OCI-LY7 (cell line): ENCODE measurements at regions not wholly inside any gene's neighbourhood (a gene's known extent, or its start where the extent isn't known, plus 50 kb on each side); places are given as distances from the start of the nearest gene placed in this dataset.

Experiments
- EZH2phosphoT487 ChIP-seq: fragments of 200-600 bp; sonication (generic); IDR thresholded peaks from 2 replicates; pipeline ENCODE4 v1.6.1; 2018; ENCODE audit warnings: low read depth, borderline replicate concordance, mild to moderate bottlenecking, mixed run types, antibody characterized with exemption, low read length, moderate library complexity, mixed read lengths
- TF ChIP-seq, protein P1 (sequence below): fragments of 200-600 bp; sonication (generic); conservative IDR thresholded peaks from 2 replicates; pipeline ENCODE4 v1.5.1; 2014; ENCODE audit warnings: mild to moderate bottlenecking, antibody characterized with exemption, low read length, moderate library complexity, mixed read lengths

DNA sequence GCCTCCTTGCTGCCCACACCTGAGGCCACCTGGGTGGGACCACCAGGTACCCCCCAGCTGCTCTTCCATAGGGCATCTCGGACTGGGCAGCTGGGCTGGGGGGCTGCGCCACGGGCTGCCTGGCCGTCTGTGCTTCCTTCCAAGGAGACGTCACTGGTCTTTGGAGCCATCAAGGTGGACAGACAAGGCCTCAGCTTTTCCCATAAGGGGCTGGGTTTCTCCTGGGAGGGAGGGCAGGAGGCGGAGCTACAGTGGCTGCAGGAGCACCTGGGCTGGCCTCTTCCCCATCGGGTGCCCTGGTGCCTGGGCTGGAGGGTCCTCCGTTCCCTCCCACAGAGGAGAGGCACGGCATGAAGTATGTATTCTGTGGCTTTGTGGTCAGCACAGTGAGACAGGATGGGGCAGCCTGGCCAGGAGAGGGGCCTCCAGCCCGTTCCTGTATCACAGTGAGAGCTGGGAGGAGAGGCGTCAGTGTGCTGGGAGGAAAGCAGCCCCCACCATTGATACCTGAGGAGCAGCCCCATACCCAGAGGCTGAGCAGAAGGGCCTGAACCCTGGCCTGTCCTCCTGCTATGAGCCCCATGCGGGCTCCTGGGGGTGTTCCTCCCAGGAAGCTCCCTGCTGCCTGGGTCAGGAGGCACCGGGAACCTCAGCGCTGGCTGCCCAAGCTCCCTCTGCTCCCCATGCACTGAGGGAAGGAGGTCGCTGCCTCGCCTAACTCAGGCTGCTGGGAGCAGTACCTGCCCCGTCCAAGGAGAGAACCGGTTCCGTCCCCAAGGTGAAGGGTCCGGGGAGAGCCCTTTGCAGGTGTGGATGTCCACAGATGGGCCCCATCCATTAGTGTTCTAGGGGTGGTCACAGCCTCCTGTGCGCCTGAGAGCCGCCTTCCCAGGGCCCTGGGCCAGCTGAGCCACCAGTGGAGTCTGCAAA lies 1075.0 kb downstream of the BRD1 start:
- TF ChIP-seq, protein P1, sequence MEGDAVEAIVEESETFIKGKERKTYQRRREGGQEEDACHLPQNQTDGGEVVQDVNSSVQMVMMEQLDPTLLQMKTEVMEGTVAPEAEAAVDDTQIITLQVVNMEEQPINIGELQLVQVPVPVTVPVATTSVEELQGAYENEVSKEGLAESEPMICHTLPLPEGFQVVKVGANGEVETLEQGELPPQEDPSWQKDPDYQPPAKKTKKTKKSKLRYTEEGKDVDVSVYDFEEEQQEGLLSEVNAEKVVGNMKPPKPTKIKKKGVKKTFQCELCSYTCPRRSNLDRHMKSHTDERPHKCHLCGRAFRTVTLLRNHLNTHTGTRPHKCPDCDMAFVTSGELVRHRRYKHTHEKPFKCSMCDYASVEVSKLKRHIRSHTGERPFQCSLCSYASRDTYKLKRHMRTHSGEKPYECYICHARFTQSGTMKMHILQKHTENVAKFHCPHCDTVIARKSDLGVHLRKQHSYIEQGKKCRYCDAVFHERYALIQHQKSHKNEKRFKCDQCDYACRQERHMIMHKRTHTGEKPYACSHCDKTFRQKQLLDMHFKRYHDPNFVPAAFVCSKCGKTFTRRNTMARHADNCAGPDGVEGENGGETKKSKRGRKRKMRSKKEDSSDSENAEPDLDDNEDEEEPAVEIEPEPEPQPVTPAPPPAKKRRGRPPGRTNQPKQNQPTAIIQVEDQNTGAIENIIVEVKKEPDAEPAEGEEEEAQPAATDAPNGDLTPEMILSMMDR, result no peak
- no peak for TF ChIP-seq EZH2phosphoT487
